Activated naive CD4-positive, alpha-beta T cell treated with anti-CD3 and anti-CD28 coated beads, Interleukin-2, amount 50 U/mL, for 72 hours (primary cell): ENCODE measurements at regions not wholly inside any gene's neighbourhood (a gene's known extent, or its start where the extent isn't known, plus 50 kb on each side); places are given as distances from the start of the nearest gene placed in this dataset.

Experiments
- ATAC-seq, 2 donors: fragments of 150-1000 bp; cut with Tn5 transposase; 2 replicates each; pipeline ENCODE4 v1.10.0; 2021; ENCODE audit warnings: mild to moderate bottlenecking in 2 of 2, moderate library complexity in 2 of 2
- DNase-seq, 2 donors: peaks; one replicate each; pipeline ENCODE4 v3.0.0; 2021 to 2022; ENCODE audit warnings: low spot score in 2 of 2
- H3K27ac Mint-ChIP-seq, 2 donors: one replicate each; pipeline ENCODE4 v1.8.0; 2022; ENCODE audit warnings: mild to moderate bottlenecking in 2 of 2, mixed read lengths in 2 of 2
- H3K36me3 Mint-ChIP-seq, 2 donors: one replicate each; pipeline ENCODE4 v1.8.0; 2022; ENCODE audit warnings: mixed read lengths in 2 of 2
- H3K9me3 Mint-ChIP-seq, 2 donors: one replicate each; pipeline ENCODE4 v1.8.0; 2022; ENCODE audit warnings: mixed read lengths in 2 of 2

- ATAC-seq (no peak), DNase-seq (no peak)
- Mint-ChIP-seq H3K9me3 (no peaks in the 10 kb centered on the region), H3K27ac (no peak overlapping the region), H3K36me3 (no peaks in the 10 kb centered on the region)
These were observed 317.4 kb upstream of the UBE2E3 start for GRCh38 chr2:180662941-180663471.

GRCh38 chr2:180662521-180662920 is 317.9 kb upstream of the UBE2E3 start:
- H3K36me3 Mint-ChIP-seq: no peaks in the 10 kb centered on the region
- no peak for ATAC-seq
- no peaks in the 10 kb centered on the region for H3K9me3 Mint-ChIP-seq
- no peak for DNase-seq
- no peak overlapping the region for H3K27ac Mint-ChIP-seq

- H3K9me3 Mint-ChIP-seq: no peaks in the 10 kb centered on the region
- no peak overlapping the region for H3K27ac Mint-ChIP-seq
- ATAC-seq (no peak), DNase-seq (no peak)
- no peaks in the 10 kb centered on the region for H3K36me3 Mint-ChIP-seq
These were observed 318.7 kb upstream of the UBE2E3 start for GRCh38 chr2:180661686-180662030.

GRCh38 chr2:180660881-180661685 is 319.3 kb upstream of the UBE2E3 start:
- DNase-seq (no peak), ATAC-seq (no peak)
- no peaks in the 10 kb centered on the region for H3K9me3 Mint-ChIP-seq

GRCh38 chr2:180660207-180660606 is 320.2 kb upstream of the UBE2E3 start:
- H3K9me3 Mint-ChIP-seq: no peaks in the 10 kb centered on the region
- no peak overlapping the region for H3K27ac Mint-ChIP-seq
- ATAC-seq (no peak), DNase-seq (no peak)
- no peaks in the 10 kb centered on the region for H3K36me3 Mint-ChIP-seq

More at GRCh38 chr2:180660881-180661685, 319.3 kb upstream of the UBE2E3 start:
- H3K27ac Mint-ChIP-seq: no peak overlapping the region
- no peaks in the 10 kb centered on the region for H3K36me3 Mint-ChIP-seq

GRCh38 chr2:180657054-180657453 is 323.4 kb upstream of the UBE2E3 start:
- no peak for ATAC-seq
- no peaks in the 10 kb centered on the region for H3K36me3 Mint-ChIP-seq

GRCh38 chr2:180656455-180656847 is 324.0 kb upstream of the UBE2E3 start:
- peak; percentile 49 for ATAC-seq

More at GRCh38 chr2:180657054-180657453, 323.4 kb upstream of the UBE2E3 start:
- H3K9me3 Mint-ChIP-seq: no peaks in the 10 kb centered on the region
- H3K27ac Mint-ChIP-seq: no peak overlapping the region
- no peak for DNase-seq

GRCh38 chr2:180655842-180656454 is 324.5 kb upstream of the UBE2E3 start:
- DNase-seq: no peak
- H3K27ac Mint-ChIP-seq: no peak overlapping the region
- H3K9me3 Mint-ChIP-seq: no peaks in the 10 kb centered on the region
- H3K36me3 Mint-ChIP-seq: no peaks in the 10 kb centered on the region
- ATAC-seq: no peak

More at GRCh38 chr2:180656455-180656847, 324.0 kb upstream of the UBE2E3 start:
- no peak for DNase-seq
- Mint-ChIP-seq H3K36me3 (no peaks in the 10 kb centered on the region), H3K9me3 (no peaks in the 10 kb centered on the region), H3K27ac (no peak overlapping the region)

GRCh38 chr2:180655393-180655792 is 325.0 kb upstream of the UBE2E3 start:
- H3K9me3 Mint-ChIP-seq: no peaks in the 10 kb centered on the region
- H3K27ac Mint-ChIP-seq: no peak overlapping the region
- no peak for ATAC-seq
- no peaks in the 10 kb centered on the region for H3K36me3 Mint-ChIP-seq
- DNase-seq: no peak

- Mint-ChIP-seq H3K9me3 (no peaks in the 10 kb centered on the region), H3K36me3 (no peaks in the 10 kb centered on the region), H3K27ac (no peak overlapping the region)
- no peak for ATAC-seq
- no peak for DNase-seq
These were observed 326.9 kb upstream of the UBE2E3 start for GRCh38 chr2:180653481-180653880.

- Mint-ChIP-seq H3K36me3 (no peaks in the 10 kb centered on the region), H3K27ac (no peak overlapping the region), H3K9me3 (no peaks in the 10 kb centered on the region)
- ATAC-seq (no peak), DNase-seq (no peak)
These were observed 327.6 kb upstream of the UBE2E3 start for GRCh38 chr2:180652794-180653193.

GRCh38 chr2:180651596-180651995 is 328.8 kb upstream of the UBE2E3 start:
- Mint-ChIP-seq H3K27ac (no peak overlapping the region), H3K36me3 (no peaks in the 10 kb centered on the region), H3K9me3 (no peaks in the 10 kb centered on the region)
- DNase-seq: no peak
- ATAC-seq: no peak

- no peak for DNase-seq
- H3K36me3 Mint-ChIP-seq: no peaks in the 10 kb centered on the region
- no peak for ATAC-seq
- no peak overlapping the region for H3K27ac Mint-ChIP-seq
- no peaks in the 10 kb centered on the region for H3K9me3 Mint-ChIP-seq
These were observed 332.8 kb upstream of the UBE2E3 start for GRCh38 chr2:180647621-180648020.

- Mint-ChIP-seq H3K27ac (no peak overlapping the region), H3K9me3 (no peaks in the 10 kb centered on the region)
These were observed 333.2 kb upstream of the UBE2E3 start for GRCh38 chr2:180647221-180647620.

GRCh38 chr2:180646756-180647155 is 333.6 kb upstream of the UBE2E3 start:
- ATAC-seq (no peak), DNase-seq (no peak)
- H3K36me3 Mint-ChIP-seq: no peaks in the 10 kb centered on the region
- H3K9me3 Mint-ChIP-seq: no peaks in the 10 kb centered on the region
- no peak overlapping the region for H3K27ac Mint-ChIP-seq

More at GRCh38 chr2:180647221-180647620, 333.2 kb upstream of the UBE2E3 start:
- no peaks in the 10 kb centered on the region for H3K36me3 Mint-ChIP-seq
- DNase-seq (no peak), ATAC-seq (no peak)

GRCh38 chr2:180644709-180645108 is 335.7 kb upstream of the UBE2E3 start:
- ATAC-seq: no peak
- Mint-ChIP-seq H3K36me3 (no peaks in the 10 kb centered on the region), H3K27ac (no peak overlapping the region), H3K9me3 (peaks cover 0 to 2% of the 10 kb centered on the region in 2 donors)
- DNase-seq: no peak

GRCh38 chr2:180630756-180631155 is 349.6 kb upstream of the UBE2E3 start:
- no peak overlapping the region for H3K27ac Mint-ChIP-seq
- H3K36me3 Mint-ChIP-seq: no peaks in the 10 kb centered on the region
- DNase-seq (no peak), ATAC-seq (no peak)
- H3K9me3 Mint-ChIP-seq: no peaks in the 10 kb centered on the region
